Islet precursor cell (in vitro differentiated cells): ENCODE measurements at regions not wholly inside any gene's neighbourhood (a gene's known extent, or its start where the extent isn't known, plus 50 kb on each side); places are given as distances from the start of the nearest gene placed in this dataset.

Source experiments
- DNase-seq: peaks from one replicate; pipeline ENCODE4 v3.0.0-alpha.2; 2018

DNA sequence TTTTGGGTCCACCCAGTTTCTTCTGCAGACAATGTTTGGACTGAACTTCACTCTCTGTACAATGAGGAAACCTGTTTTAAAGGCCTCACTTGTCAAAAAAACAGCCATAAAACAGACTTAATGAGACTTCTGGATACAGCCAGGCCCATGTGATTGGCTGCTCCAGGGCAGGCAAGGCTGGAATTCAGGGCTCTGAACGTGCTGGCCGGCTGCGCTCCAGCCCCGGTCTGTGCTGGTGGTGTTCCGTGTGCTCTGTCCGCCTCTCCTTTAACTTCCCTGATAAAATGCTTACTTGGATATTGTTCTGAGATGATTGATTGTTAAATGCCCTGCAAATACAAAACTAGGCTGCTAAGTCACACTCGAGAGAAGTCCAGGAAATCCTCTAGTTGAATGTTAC lies 131.2 kb upstream of the KLF4 start:
- peak; percentile 77 for DNase-seq

- no peak for DNase-seq
Measured at GRCh38 chr9:107620236-107620635, 130.7 kb upstream of the KLF4 start.

DNA sequence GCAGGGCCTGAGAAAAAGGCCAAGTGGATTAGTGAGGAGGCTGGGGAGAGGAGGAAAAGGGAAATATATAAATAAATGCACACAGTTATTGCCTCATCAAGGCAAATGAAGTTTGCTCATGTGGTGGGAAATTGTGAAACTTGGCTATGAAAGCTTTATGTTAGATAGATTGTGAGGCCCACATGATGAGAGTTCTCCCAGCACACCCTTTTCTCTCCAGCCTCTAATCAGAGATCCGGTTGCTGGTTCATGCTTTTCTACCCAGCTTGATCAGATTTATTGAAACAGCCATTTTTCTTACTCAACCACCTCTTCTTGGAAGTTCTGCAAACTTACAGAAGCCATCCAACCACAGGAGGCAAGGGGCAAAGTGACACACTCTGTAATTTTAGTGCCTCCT lies 125.8 kb upstream of the KLF4 start:
- DNase-seq: no peak

- DNase-seq: no peak
Measured at GRCh38 chr9:107614765-107615164, 125.2 kb upstream of the KLF4 start.

- DNase-seq: no peak
Measured at GRCh38 chr9:107613321-107613720, 123.8 kb upstream of the KLF4 start.

DNA sequence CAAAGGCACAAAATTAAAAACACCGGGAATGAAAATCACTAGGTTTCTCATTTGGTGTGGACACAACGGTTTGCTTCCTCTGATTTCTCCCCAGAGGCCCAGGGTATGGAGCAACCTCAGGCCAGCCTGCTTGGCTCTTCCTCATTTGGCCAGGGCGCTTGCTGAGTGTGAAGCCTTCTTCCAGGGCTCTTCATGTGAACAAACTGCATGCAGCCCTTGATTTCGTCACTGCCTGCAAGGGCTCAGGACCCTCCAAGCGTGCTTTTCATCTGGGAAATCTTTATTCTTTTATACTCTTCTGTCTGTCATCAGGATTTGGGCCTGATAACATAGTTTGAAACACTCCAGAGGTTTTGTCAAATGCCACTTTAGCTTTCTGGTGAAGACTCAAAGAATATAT lies 122.6 kb upstream of the KLF4 start:
- no peak for DNase-seq

- no peak for DNase-seq
Measured at GRCh38 chr9:107609547-107609946, 120.0 kb upstream of the KLF4 start.

- no peak for DNase-seq
Measured at GRCh38 chr9:107606149-107606790, 116.7 kb upstream of the KLF4 start.

GRCh38 chr9:107605041-107605440 lies 115.5 kb upstream of the KLF4 start:
- no peak for DNase-seq

DNA sequence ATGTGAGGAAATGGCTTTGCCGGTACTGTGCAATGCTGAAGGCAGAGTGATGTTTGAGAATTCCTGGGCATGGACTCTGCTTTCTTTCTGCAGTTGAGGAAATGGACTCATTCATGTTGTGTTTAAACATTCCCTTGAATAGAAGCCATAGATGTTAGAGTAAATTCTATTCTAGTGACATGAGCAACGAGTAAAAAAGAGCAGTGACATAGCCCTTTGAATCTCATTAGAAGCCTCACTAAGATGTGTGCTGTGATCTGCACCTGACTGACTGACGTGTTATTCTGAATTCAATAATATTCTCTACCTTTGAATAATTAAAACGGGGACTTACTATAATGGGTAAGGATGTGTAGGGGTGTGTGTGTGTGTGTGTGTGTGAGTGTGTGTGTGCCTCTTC lies 113.7 kb upstream of the KLF4 start:
- no peak for DNase-seq

DNA sequence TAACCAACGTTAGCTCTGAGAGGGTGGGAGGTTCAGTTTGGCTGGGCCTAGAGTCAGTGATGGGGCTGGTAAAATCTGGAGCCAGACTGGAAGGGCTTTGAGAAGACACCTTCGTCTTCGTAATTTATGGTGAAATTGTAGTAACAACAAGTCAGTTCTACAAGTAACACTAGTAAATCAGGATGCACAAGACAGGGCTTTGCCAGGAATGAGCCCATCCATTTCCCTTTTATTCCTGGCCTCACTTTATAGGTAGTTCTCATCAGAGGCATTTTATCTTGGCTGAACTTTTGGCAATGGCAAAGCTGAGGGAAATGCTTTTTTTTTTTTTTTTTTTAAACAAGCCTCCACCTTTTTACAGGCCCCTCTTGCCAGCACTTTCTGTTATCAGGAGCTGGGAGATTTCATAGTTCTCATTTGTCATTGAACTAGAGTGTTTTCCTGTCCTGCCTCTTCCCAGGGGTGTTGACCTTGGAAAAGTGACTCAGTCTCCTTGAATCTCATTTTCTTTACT lies 110.5 kb upstream of the KLF4 start:
- DNase-seq: no peak

GRCh38 chr9:107597743-107598217 lies 108.2 kb upstream of the KLF4 start:
- DNase-seq: no peak

GRCh38 chr9:107594908-107595530 lies 105.5 kb upstream of the KLF4 start:
- DNase-seq: no peak

DNA sequence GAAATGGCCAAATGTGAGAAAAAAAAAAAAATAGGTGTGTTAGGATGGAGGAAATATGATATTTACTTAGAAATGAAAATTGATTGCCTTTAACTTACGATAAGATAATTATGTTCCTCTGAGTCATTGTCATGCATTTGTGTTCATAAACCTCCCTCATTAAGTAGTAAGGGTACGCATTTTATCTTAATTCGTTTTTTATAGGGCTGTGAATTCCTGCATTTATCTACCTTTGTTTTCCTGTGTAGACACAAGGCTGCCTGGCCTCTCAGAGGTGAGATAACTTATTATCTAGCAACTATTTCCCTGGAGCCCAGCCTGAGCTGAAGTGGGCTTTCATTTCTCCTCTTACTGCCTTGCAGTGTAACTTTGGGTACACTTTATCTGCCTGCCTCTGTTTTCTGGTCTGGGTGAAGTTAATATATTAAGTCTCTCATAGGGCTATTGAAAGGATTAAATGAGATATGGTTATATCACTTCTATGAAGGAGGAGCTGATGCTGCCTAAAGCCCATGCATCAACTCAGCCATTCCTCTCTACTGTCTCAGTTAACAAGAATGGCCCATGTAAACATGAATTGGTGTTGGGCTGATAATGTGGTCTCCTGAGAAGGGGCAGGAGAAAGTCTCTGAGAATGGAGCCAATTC lies 103.8 kb upstream of the KLF4 start:
- DNase-seq: no peak

DNA sequence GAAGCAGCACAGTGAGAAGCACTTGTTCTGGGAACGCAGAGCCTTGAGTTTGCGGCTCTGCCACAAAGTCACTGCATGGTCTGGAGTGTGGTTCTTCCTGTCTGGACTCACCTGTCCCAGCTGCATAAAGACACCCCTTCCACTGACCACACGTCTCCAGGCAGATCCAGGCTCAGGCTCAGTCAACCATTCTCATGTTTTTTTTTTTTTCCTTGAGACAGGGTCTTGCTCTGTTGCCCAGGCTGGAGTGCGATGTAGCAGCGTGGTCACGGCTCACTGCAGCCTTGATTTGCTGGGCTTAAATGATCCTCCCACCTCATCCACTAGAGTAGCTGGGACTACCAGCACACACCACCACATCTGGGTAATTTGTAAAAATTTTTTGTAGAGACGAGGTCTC lies 102.9 kb upstream of the KLF4 start:
- DNase-seq: no peak

- DNase-seq: no peak
Measured at GRCh38 chr9:107591781-107592180, 102.2 kb upstream of the KLF4 start.

DNA sequence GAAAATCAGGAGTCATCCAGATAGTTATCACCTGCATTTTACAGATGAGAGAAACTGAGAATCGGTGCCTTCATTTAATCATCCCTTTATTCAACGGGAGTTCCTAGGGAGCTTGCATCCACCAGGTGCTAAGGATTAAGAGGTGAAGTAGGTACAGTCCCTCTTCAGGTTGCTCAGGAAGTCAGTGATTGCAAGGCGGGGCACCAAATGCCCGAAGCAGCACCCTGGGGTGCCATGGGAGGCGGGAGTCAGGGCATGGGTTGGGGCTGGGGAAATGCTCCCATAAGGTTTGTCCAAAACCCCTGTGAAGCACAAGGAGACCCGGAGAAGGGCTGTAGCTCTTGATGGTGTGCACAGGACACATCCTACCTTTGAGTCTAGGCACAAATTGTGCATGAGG lies 98.8 kb upstream of the KLF4 start:
- DNase-seq: no peak

GRCh38 chr9:107587191-107587963 lies 97.8 kb upstream of the KLF4 start:
- no peak for DNase-seq

- no peak for DNase-seq
Measured at GRCh38 chr9:107586493-107586892, 96.9 kb upstream of the KLF4 start.

GRCh38 chr9:107585465-107585864 lies 95.9 kb upstream of the KLF4 start:
- no peak for DNase-seq

GRCh38 chr9:107584944-107585343 lies 95.4 kb upstream of the KLF4 start:
- no peak for DNase-seq

GRCh38 chr9:107584186-107584585 lies 94.6 kb upstream of the KLF4 start:
- DNase-seq: peak; percentile 76

DNA sequence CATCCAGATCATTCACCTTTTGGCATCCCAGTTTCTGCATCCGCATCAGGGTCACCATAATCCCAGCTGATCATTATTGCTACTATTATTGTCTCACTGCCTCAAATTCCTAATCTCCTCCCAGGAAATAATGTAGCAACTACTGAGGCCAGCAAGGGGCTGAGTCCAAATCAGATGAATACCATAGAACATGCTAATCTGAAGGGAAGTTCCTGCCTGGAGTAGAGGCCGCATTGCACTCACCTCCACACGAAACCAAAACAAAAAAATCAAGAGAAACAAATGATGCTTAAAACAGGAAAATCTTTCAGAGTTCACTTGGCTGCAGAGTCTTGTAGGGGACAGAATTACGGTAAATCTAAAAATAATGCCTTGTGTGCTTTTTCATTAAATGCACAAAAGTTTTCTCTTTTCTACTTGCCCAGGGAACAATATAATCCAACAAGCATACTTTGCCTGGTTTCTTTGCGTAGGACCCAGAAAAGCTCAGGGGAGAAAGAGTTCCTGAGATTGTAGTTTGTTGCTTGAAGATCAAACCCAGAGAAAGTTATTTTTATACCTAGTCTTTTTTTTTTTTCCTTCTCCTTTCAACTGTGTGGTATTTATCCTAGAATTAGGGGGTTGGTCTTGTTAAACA lies 87.7 kb upstream of the KLF4 start:
- no peak for DNase-seq
